AG04450 (cell line): ENCODE measurements at regions not wholly inside any gene's neighbourhood (a gene's known extent, or its start where the extent isn't known, plus 50 kb on each side); places are given as distances from the start of the nearest gene placed in this dataset.

Experiments
- CTCF ChIA-PET: fragments of 300-600, 350-600 bp; formaldehyde crosslinking; extraction: SDS; loops from one replicate; lab custom pipeline; 2022; ENCODE audit warnings: antibody characterized with exemption, inconsistent platforms; lab: Charles Lee
- POLR2A ChIA-PET: fragments of 350-600 bp; formaldehyde crosslinking; extraction: SDS; loops from one replicate; lab custom pipeline; 2021; ENCODE audit warnings: antibody characterized with exemption, inconsistent platforms; lab: Yijun Ruan, JAX
- DNase-seq: peaks from one replicate; pipeline ENCODE4 v3.0.0-alpha.2; 2011; ENCODE audit warnings: low read depth, low spot score
- H3K27ac ChIP-seq: one replicate; pipeline ENCODE4 v1.5.1; 2012; ENCODE audit warnings: low read depth, low read length, control low read depth
- H3K27me3 ChIP-seq: one replicate; pipeline ENCODE4 v1.6.0; 2012; ENCODE audit warnings: low read length; ENCODE audit not compliant: control insufficient read depth, insufficient read depth
- H3K4me3 ChIP-seq: 2 replicates; pipeline ENCODE4 v1.5.1; 2011; ENCODE audit warnings: mild to moderate bottlenecking, low read depth, low read length, control low read depth
- H3K9me3 ChIP-seq: 2 replicates; pipeline ENCODE4 v1.5.1; 2012; ENCODE audit warnings: low read length; ENCODE audit not compliant: control insufficient read depth, insufficient read depth
- CTCF ChIP-seq: IDR thresholded peaks from 2 replicates; pipeline ENCODE4 v1.5.1; 2011; ENCODE audit warnings: low read depth, low read length, control low read depth, inconsistent platforms

- POLR2A ChIA-PET: no interaction called here
- Histone ChIP-seq H3K27me3 (no peaks in the 10 kb centered on the region), H3K9me3 (no peaks in the 10 kb centered on the region; the same call in 1 of the 2 replicates), H3K4me3 (no peak overlapping the region), H3K27ac (no peak overlapping the region)
- no peak for TF ChIP-seq CTCF
- no peak for DNase-seq
- CTCF ChIA-PET: no interaction called here
These were observed 263.9 kb upstream of the SULF2 start for GRCh38 chr20:48049171-48049570.

- H3K9me3 ChIP-seq: no peaks in the 10 kb centered on the region
- ChIA-PET CTCF (no interaction called here), POLR2A (no interaction called here)
- TF ChIP-seq CTCF: no peak
- H3K4me3 ChIP-seq: no peak overlapping the region
- H3K27ac ChIP-seq: no peak overlapping the region
- H3K27me3 ChIP-seq: no peaks in the 10 kb centered on the region
- DNase-seq: no peak
These were observed 262.2 kb upstream of the SULF2 start for GRCh38 chr20:48047447-48047846.

GRCh38 chr20:48042628-48043027 lies 257.3 kb upstream of the SULF2 start:
- no peak for DNase-seq
- no peak overlapping the region for H3K4me3 ChIP-seq
- POLR2A ChIA-PET: no interaction called here
- H3K27me3 ChIP-seq: peaks cover 2% of the 10 kb centered on the region
- CTCF ChIA-PET: no interaction called here
- no peak overlapping the region for H3K27ac ChIP-seq
- H3K9me3 ChIP-seq: no peaks in the 10 kb centered on the region; the same call in 1 of the 2 replicates
- TF ChIP-seq CTCF: no peak

DNA sequence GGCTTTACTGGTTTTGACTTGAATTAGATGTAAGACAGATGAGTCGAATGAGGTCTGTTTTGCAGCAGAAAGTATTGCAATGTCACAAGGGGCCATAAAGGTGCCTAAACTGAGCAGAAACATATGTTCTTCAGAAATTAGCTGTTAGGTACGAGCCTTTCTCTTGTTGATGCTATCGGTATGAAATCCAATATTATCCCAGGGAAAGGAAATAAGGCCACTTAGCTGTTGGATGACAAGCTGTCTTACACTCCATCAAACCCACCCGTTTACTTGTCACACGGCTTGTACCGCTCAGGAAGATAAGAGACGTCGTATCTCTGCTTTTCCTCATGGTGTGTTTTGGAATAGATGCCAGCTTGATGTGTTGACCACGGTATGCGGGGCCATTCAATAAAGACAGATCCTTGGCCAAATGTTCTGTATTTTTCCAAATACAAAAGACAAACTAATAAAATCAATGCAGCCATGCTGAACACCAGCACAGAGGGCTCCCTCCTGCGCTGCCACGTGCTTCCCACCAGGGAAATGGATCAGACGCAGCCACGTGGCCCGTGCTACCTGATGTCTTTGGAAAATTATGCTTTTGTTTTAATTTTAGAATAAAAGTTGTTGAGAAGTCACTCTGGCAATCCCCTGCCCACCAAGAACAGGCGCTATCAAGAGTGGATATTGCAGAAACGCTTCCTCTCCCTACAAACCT lies 255.9 kb upstream of the SULF2 start:
- CTCF ChIA-PET: no interaction called here

More for the DNA sequence above, 255.9 kb upstream of the SULF2 start:
- DNase-seq: no peak
- POLR2A ChIA-PET: no interaction called here
- no peaks in the 10 kb centered on the region; the same call in 1 of the 2 replicates for H3K9me3 ChIP-seq
- peaks cover 2% of the 10 kb centered on the region for H3K27me3 ChIP-seq
- no peak overlapping the region for H3K4me3 ChIP-seq
- H3K27ac ChIP-seq: no peak overlapping the region
- no peak for TF ChIP-seq CTCF
